ENCODE measurements at regions not wholly inside any gene's neighbourhood (a gene's known extent, or its start where the extent isn't known, plus 50 kb on each side); places are given as distances from the start of the nearest gene placed in this dataset.
A peak's percentile ranks its signal among the peaks of the same experiment; 100 is the strongest.
"Not testable (repeated sequence)": the region's sequence is repeated elsewhere in the genome, so short reads cannot be mapped to it uniquely, and the experiment has no call there.

GRCh38 chr9:97773091-97773490, 76.0 kb upstream of the XPA start:
- no peak for DNase-seq (ENCODE audit: low spot score)

- no peak for DNase-seq (ENCODE audit: low spot score)
These were observed 76.6 kb upstream of the XPA start for GRCh38 chr9:97773723-97774122.

GRCh38 chr9:97774673-97775072, 77.5 kb upstream of the XPA start:
- no peak for DNase-seq (ENCODE audit: low spot score)

- DNase-seq (ENCODE audit: low spot score): not testable (repeated sequence)
These were observed 74.3 kb upstream of the FOXE1 start for GRCh38 chr9:97778740-97779139.

- no peak for DNase-seq (ENCODE audit: low spot score)
These were observed 73.4 kb upstream of the FOXE1 start for GRCh38 chr9:97779608-97780007.

- DNase-seq (ENCODE audit: low spot score): no peak
These were observed 71.1 kb upstream of the FOXE1 start for GRCh38 chr9:97781902-97782301.

GRCh38 chr9:97786341-97786740, 66.7 kb upstream of the FOXE1 start:
- DNase-seq (ENCODE audit: low spot score): no peak

GRCh38 chr9:97787551-97787950, 65.5 kb upstream of the FOXE1 start:
- no peak for DNase-seq (ENCODE audit: low spot score)

GRCh38 chr9:97788763-97789663, 64.0 kb upstream of the FOXE1 start:
- DNase-seq (ENCODE audit: low spot score): no peak

GRCh38 chr9:97790542-97790941, 62.5 kb upstream of the FOXE1 start:
- no peak for DNase-seq (ENCODE audit: low spot score)

- DNase-seq (ENCODE audit: low spot score): no peak
These were observed 61.5 kb upstream of the FOXE1 start for GRCh38 chr9:97791542-97791941.

- DNase-seq (ENCODE audit: low spot score): no peak
These were observed 60.0 kb upstream of the FOXE1 start for GRCh38 chr9:97793067-97793466.

- no peak for DNase-seq (ENCODE audit: low spot score)
These were observed 58.4 kb upstream of the FOXE1 start for GRCh38 chr9:97794666-97795065.

GRCh38 chr9:97796176-97796575, 56.9 kb upstream of the FOXE1 start:
- DNase-seq (ENCODE audit: low spot score): not testable (repeated sequence)

- no peak for DNase-seq (ENCODE audit: low spot score)
These were observed 51.8 kb upstream of the FOXE1 start for GRCh38 chr9:97801180-97801579.

- no peak for DNase-seq (ENCODE audit: low spot score)
These were observed 50.8 kb upstream of the FOXE1 start for GRCh38 chr9:97802276-97802675.

- peak; percentile 82 for DNase-seq (ENCODE audit: low spot score)
These were observed 49.6 kb upstream of the FOXE1 start for GRCh38 chr9:97803167-97804058.

Measured in ecto neural progenitor cell (in vitro differentiated cells).